Activated CD4-positive, alpha-beta T cell treated with anti-CD3 and anti-CD28 coated beads, Interleukin-2, amount 10 ng/mL, durations not matched to agents 7 days and 5 days (primary cell): ENCODE measurements at regions not wholly inside any gene's neighbourhood (a gene's known extent, or its start where the extent isn't known, plus 50 kb on each side); places are given as distances from the start of the nearest gene placed in this dataset.
"Not testable (repeated sequence)": the region's sequence is repeated elsewhere in the genome, so short reads cannot be mapped to it uniquely, and the experiment has no call there.

ENCODE experiments used
- CTCF ChIA-PET: fragments of 350-600 bp; sonication (Branson Sonifier 250); formaldehyde crosslinking; loops from one replicate; lab custom pipeline; 2021; ENCODE audit warnings: antibody characterized with exemption; lab: Charles Lee
- POLR2A ChIA-PET: fragments of 350-600 bp; sonication (Branson Sonifier 250); formaldehyde crosslinking; loops from one replicate; lab custom pipeline; 2021; ENCODE audit warnings: antibody characterized with exemption; lab: Charles Lee
- DNase-seq: peaks from one replicate; pipeline ENCODE4 v3.0.0-alpha.2; 2020
- H3K27ac Mint-ChIP-seq: one replicate; pipeline ENCODE4 v1.8.0; 2021; ENCODE audit warnings: mild to moderate bottlenecking, moderate library complexity, mixed read lengths
- H3K27me3 Mint-ChIP-seq: one replicate; pipeline ENCODE4 v1.8.0; 2021; ENCODE audit warnings: mixed read lengths
- H3K36me3 Mint-ChIP-seq: one replicate; pipeline ENCODE4 v1.8.0; 2021; ENCODE audit warnings: low read depth, mixed read lengths
- H3K4me1 Mint-ChIP-seq: one replicate; pipeline ENCODE4 v1.8.0; 2021; ENCODE audit warnings: mixed read lengths
- H3K4me3 Mint-ChIP-seq: one replicate; pipeline ENCODE4 v1.8.0; 2021; ENCODE audit warnings: mild to moderate bottlenecking, moderate library complexity, mixed read lengths
- H3K9me3 Mint-ChIP-seq: one replicate; pipeline ENCODE4 v1.8.0; 2021; ENCODE audit warnings: mixed read lengths

DNA sequence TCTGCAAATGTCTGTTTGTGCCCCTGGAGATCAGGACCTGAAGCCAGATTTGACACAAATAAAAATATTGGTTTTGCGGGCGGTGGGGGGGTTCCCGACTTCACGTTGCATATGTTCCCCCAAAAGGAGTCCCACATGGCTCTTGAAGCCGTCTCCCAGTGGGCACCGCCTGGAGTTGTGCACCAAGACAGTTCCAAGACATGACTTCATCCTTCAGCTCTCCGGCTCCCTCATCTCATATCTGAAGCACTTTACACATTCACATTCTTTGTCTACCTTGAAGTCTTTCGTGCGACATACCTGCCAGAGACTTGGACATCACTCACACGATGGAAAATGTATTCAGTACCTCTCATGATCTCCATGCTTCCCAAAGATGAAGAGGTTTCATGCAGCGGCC, 362.8 kb upstream of the FOXK1 start:
- CTCF ChIA-PET, result no interaction called here
- POLR2A ChIA-PET, result no interaction called here
- DNase-seq, result no peak
- Mint-ChIP-seq H3K9me3 (peaks cover 5% of the 10 kb centered on the region), H3K27ac (no peak overlapping the region), H3K36me3 (no peaks in the 10 kb centered on the region), H3K4me1 (no peaks in the 10 kb centered on the region), H3K4me3 (no peak overlapping the region), H3K27me3 (peaks cover 2% of the 10 kb centered on the region)

DNA sequence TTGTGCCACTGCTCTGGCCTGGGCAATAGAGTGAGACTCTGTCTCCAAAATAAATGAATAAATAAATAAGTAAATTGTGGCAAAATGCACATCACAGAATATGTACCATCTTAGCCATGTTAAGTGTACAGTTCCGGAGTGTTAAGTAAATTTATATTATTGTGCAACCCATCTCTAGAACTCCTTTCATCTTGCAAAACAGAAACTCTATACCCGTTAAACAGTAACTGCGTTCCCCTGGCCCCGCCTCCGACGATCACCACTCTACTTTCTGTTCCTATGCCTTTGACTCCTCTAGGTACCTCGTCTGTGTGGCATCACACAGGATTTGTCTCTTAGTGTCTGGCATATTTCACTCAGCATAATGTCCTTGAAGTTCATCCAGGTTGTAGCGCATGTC, 356.4 kb upstream of the FOXK1 start:
- peaks cover 2% of the 10 kb centered on the region for H3K9me3 Mint-ChIP-seq
- no peaks in the 10 kb centered on the region for H3K4me1 Mint-ChIP-seq
- no peak overlapping the region for H3K4me3 Mint-ChIP-seq
- no peaks in the 10 kb centered on the region for H3K36me3 Mint-ChIP-seq
- CTCF ChIA-PET, result no interaction called here
- no peak overlapping the region for H3K27ac Mint-ChIP-seq
- POLR2A ChIA-PET, result no interaction called here
- no peak for DNase-seq
- no peaks in the 10 kb centered on the region for H3K27me3 Mint-ChIP-seq

DNA sequence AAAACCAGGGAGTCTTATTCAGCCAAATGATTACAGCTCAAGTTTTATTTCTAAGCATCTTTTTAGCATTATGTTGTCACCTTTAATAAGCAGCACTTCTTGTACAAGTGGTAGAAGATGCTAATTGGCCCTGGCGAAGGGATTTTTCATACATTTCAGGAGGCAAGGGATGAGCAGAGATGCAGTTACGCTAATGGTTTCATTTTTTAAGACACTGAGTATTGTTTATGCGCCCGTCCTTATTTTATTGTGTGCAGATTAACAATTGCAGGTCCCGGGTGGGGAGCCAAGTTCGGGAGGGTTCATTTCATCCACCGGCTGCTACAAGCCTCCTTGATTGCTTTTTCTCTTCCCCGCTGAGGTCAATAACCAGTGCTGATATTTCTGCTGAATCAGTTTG, 350.4 kb upstream of the FOXK1 start:
- CTCF ChIA-PET, result no interaction called here
- POLR2A ChIA-PET, result no interaction called here
- H3K9me3 Mint-ChIP-seq, result no peaks in the 10 kb centered on the region
- no peaks in the 10 kb centered on the region for H3K27me3 Mint-ChIP-seq
- no peak overlapping the region for H3K27ac Mint-ChIP-seq
- DNase-seq, result no peak
- no peak overlapping the region for H3K4me3 Mint-ChIP-seq
- no peaks in the 10 kb centered on the region for H3K36me3 Mint-ChIP-seq
- H3K4me1 Mint-ChIP-seq, result no peaks in the 10 kb centered on the region

DNA sequence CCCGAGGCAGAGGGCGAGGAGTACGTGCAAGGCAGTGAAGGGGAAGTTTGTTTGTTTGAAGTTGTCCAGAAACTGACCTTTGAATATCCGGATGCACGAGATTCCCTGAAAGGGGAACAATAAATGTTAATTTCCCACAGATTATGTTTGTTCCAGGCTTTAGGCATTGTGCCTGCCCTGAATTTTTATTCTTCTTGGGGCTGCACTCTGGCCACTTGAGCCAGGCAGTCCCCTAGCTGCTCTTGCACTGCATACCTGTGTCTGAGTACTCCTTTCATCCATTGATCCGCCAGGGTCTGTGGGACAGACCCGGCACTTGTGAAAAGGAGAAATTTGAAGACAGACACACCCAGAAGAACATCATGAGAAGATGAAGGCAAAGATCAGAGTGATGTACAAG, 343.5 kb upstream of the FOXK1 start:
- POLR2A ChIA-PET, result no interaction called here
- Mint-ChIP-seq H3K4me1 (no peaks in the 10 kb centered on the region), H3K36me3 (no peaks in the 10 kb centered on the region), H3K27ac (no peak overlapping the region), H3K27me3 (no peaks in the 10 kb centered on the region), H3K9me3 (peaks cover 2% of the 10 kb centered on the region), H3K4me3 (no peak overlapping the region)
- DNase-seq, result no peak
- CTCF ChIA-PET, result no interaction called here

DNA sequence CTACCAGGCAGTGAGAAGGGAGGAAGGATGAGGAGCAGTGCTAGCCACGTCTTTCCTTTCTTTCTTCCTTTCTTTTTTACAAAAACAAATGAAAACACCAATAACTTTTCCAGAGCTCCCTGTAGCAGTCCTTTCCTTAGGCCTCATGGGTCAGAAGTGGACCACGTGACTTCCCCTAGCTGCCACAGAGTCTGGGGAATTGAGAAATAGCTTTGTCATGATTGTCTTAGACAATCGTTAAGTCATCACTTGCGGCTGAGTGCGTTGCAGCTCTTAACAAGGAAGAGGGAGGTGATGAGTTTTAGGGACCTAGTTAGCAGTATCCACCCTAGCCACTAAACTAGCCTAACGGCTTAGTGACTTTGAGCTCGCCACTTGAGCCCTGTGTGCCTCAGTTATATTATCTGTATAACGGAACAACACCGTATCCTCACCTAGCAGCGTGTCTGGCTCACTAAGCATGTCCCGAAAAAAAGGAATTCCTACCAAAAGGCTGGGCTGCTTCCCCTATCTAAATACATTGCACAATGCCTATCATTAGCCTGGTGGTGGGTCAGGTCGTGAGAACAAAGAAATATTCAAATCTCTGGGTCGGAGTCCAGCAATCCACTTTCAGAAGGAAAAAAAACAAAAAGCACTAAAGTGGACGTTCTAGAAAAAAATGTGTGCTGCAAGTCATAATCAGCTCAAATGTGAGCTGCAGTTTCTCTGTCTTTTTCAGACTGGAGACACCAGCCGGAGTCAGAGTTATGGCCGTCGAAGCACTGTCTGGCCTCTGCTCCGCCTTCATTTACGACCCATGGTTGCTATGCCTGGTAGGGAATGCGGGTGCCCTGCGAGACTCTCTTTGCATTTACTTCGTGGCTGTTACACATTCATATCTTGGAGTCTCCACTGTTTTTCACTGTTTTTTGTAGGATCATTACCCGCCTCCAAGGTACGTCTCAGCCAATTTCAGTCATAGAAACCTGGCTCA, 338.5 kb upstream of the FOXK1 start:
- Mint-ChIP-seq H3K4me3 (no peak overlapping the region), H3K36me3 (no peaks in the 10 kb centered on the region), H3K9me3 (peaks cover 14% of the 10 kb centered on the region), H3K27me3 (no peaks in the 10 kb centered on the region), H3K4me1 (no peaks in the 10 kb centered on the region), H3K27ac (no peak overlapping the region)
- DNase-seq, result no peak
- ChIA-PET POLR2A (no interaction called here), CTCF (no interaction called here)

DNA sequence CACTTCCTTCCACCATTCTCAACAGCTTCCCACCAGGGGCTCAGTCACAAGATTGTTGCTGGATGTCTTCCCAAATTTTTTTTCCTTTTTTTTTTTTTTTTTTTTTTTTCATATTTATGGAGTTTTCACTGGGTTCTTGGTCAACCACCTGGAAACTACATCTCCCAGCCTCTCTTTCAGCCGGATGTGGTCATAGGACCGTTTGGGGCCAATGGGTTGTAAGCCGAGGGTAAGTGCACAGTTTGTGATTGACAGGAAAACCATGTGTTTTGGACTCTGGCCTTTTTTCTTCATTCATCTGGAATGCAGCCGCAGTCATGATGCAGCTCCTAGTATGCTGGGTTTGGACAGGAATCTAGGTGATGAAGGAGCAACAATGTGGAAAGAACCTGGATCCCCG, 337.1 kb upstream of the FOXK1 start:
- POLR2A ChIA-PET, result no interaction called here
- no peak overlapping the region for H3K4me3 Mint-ChIP-seq
- no peaks in the 10 kb centered on the region for H3K4me1 Mint-ChIP-seq
- H3K27ac Mint-ChIP-seq, result no peak overlapping the region
- peaks cover 14% of the 10 kb centered on the region for H3K9me3 Mint-ChIP-seq
- H3K36me3 Mint-ChIP-seq, result no peaks in the 10 kb centered on the region
- DNase-seq, result no peak
- CTCF ChIA-PET, result no interaction called here
- no peaks in the 10 kb centered on the region for H3K27me3 Mint-ChIP-seq

DNA sequence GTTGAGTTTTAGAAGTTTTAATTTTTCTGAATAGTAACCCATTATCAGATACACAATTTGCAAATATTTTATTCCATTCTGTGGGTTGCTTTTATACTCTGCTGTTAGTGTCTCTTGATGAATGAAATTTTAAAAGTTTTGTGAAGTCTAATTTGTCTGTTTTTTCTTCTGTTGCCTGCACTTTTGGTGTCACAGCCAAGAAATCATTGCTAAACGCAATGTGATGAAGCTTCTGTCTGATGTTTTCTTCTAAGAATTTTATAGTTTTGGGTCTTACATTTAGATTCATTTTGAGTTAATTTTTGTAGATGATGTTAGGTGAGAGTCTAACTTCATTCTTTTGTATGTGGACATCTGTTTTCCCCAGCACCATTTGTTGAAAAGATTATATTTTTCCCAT, 330.0 kb upstream of the FOXK1 start:
- Mint-ChIP-seq H3K9me3 (peaks cover 14% of the 10 kb centered on the region), H3K4me1 (no peaks in the 10 kb centered on the region), H3K4me3 (no peak overlapping the region), H3K27me3 (no peaks in the 10 kb centered on the region), H3K27ac (no peak overlapping the region), H3K36me3 (no peaks in the 10 kb centered on the region)
- CTCF ChIA-PET, result interaction anchor here (0.7 kb wide), 2 partner anchors 8 to 10 kb away, joined by 3 to 4 read pairs; no protein-coding TSS in a partner anchor
- POLR2A ChIA-PET, result no interaction called here
- DNase-seq, result no peak

DNA sequence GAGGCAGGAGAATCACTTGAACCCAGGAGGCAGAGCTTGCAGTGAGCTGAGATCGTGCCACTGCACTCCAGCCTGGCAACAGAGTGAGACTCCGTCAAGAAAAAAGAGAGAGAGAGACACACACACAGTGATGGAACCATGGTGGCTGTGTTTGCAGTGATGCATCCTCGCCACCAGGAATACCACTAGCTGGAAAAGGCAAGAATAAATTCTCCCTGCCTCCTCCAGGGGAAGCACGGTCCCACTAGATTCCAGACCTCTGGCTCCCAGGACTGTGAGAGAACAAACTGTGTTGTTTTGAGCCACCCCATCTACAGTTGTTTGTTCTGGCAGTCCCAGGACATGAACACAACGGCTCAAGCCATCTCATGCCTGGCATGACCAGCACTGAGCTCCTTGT, 320.3 kb upstream of the FOXK1 start:
- no peak for DNase-seq
- CTCF ChIA-PET, result interaction anchor here (0.9 to 1.1 kb wide), 2 partner anchors 10 to 12 kb away, joined by 3 read pairs; no protein-coding TSS in a partner anchor
- no peaks in the 10 kb centered on the region for H3K36me3 Mint-ChIP-seq
- H3K9me3 Mint-ChIP-seq, result peaks cover 3% of the 10 kb centered on the region
- no peaks in the 10 kb centered on the region for H3K27me3 Mint-ChIP-seq
- H3K27ac Mint-ChIP-seq, result no peak overlapping the region
- H3K4me3 Mint-ChIP-seq, result no peak overlapping the region
- no peaks in the 10 kb centered on the region for H3K4me1 Mint-ChIP-seq
- POLR2A ChIA-PET, result no interaction called here

DNA sequence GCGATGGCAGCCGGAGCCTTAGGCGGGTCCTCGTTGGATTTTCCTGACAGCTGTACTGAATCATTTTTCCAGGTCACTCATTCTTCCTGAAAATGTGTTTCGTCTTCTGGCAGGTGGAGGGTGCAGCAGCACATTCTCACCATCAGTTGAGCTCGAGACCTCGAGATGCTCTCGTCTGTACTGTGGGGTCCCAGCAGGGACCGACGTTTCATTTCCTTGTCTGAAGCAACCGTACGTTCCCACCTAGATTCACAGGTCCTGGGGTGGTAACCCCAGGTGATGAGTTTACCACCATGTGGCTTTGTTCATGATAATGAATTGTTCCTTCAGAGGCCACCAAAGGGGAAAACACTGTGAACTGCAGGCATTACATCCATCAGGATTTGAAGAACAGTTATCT, 298.5 kb upstream of the FOXK1 start:
- Mint-ChIP-seq H3K27me3 (no peaks in the 10 kb centered on the region), H3K4me1 (no peaks in the 10 kb centered on the region), H3K27ac (no peak overlapping the region), H3K36me3 (no peaks in the 10 kb centered on the region), H3K4me3 (no peak overlapping the region), H3K9me3 (peaks cover 5% of the 10 kb centered on the region)
- CTCF ChIA-PET, result no interaction called here
- POLR2A ChIA-PET, result no interaction called here
- no peak for DNase-seq

DNA sequence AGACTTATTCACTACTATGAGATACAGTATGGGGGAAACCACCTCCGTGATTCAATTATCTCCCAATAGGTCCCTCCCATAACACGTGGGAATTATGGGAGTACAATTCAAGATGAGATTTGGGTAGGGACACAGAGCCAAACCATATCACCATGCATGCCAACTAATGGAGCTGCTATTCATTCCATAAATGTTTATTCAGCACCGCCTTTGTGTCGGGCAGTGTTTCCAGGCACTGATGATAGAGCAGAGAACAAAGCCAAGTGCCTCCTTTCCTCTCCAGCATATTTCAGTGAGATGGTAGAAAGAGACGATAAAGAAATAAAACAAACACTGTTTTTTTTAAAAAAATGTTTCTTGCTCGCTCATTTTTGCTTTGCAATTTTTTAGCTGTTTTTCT, 295.9 kb upstream of the FOXK1 start:
- Mint-ChIP-seq H3K4me1 (no peaks in the 10 kb centered on the region), H3K27me3 (no peaks in the 10 kb centered on the region), H3K9me3 (peaks cover 5% of the 10 kb centered on the region), H3K4me3 (no peak overlapping the region), H3K36me3 (no peaks in the 10 kb centered on the region), H3K27ac (no peak overlapping the region)
- no peak for DNase-seq
- CTCF ChIA-PET, result no interaction called here
- POLR2A ChIA-PET, result no interaction called here

DNA sequence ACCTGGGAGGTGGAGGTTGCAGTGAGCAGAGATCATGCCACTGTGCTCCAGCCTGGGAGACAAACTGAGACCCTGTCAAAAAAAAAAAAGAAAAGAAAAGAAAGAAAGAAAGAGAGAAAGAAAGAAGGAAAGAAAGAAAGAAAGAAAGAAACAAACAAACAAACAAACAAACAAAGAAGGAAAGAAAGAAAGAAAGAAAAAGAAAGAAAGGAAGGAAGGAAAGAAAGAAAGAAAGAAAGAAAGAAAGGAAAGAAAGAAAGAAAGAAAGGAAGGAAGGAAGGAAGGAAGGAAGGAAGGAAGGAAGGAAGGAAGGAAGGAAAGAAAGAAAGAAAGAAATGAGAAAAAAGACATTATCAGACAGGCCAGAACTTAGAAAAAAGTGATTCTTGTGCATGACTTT, 291.0 kb upstream of the FOXK1 start:
- POLR2A ChIA-PET, H3K27me3 Mint-ChIP-seq, DNase-seq, H3K4me3 Mint-ChIP-seq, H3K27ac Mint-ChIP-seq, H3K36me3 Mint-ChIP-seq, H3K4me1 Mint-ChIP-seq: not testable (repeated sequence)
- CTCF ChIA-PET, result interaction anchor here (0.9 kb wide), 1 partner anchor 12 kb away, joined by 4 read pairs; no protein-coding TSS in a partner anchor
- peaks cover 12% of the 10 kb centered on the region for H3K9me3 Mint-ChIP-seq

DNA sequence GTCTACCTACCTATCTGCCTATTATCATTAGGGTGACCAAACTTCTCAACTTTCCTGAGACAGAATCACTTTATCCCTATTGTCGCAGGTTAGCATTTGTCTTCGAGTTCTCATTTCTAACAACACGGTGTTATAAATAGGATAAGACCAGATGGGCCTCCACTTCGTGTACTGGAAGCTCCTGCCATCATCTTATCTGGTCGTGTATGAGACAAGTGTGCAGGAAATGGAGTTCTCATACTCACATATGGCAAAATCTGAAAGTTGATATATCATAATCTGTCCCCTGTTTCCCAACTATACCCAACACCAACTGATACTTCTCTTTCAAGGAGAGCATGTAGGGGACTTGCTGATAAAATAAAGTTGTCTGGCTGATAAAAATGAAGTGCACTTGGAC, 287.4 kb upstream of the FOXK1 start:
- ChIA-PET POLR2A (no interaction called here), CTCF (no interaction called here)
- Mint-ChIP-seq H3K27ac (no peak overlapping the region), H3K4me1 (no peaks in the 10 kb centered on the region), H3K36me3 (no peaks in the 10 kb centered on the region), H3K4me3 (no peak overlapping the region), H3K9me3 (peaks cover 12% of the 10 kb centered on the region), H3K27me3 (no peaks in the 10 kb centered on the region)
- DNase-seq, result no peak

DNA sequence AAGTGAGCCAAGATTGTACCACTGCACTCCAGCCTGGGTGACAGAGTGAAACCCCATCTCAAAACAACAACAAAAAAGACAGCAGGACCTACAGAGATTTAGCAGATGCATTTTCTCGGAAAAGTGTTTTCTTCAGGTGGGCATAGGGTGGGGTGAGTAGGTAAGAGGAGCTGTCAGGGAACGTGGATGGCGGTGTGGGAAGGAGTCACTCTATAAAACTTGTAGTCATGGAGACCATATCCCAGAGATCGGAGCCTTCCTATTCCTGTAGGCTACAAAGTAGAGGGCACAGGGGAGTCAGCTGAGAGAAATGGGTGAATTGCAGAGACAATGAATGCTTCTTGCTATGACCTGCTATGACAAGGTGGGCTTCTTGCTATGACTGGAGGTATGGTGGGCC, 283.0 kb upstream of the FOXK1 start:
- peaks cover 21% of the 10 kb centered on the region for H3K9me3 Mint-ChIP-seq
- no peaks in the 10 kb centered on the region for H3K36me3 Mint-ChIP-seq
- ChIA-PET POLR2A (no interaction called here), CTCF (no interaction called here)
- H3K4me3 Mint-ChIP-seq, result no peak overlapping the region
- no peaks in the 10 kb centered on the region for H3K27me3 Mint-ChIP-seq
- no peaks in the 10 kb centered on the region for H3K4me1 Mint-ChIP-seq
- no peak for DNase-seq
- no peak overlapping the region for H3K27ac Mint-ChIP-seq

DNA sequence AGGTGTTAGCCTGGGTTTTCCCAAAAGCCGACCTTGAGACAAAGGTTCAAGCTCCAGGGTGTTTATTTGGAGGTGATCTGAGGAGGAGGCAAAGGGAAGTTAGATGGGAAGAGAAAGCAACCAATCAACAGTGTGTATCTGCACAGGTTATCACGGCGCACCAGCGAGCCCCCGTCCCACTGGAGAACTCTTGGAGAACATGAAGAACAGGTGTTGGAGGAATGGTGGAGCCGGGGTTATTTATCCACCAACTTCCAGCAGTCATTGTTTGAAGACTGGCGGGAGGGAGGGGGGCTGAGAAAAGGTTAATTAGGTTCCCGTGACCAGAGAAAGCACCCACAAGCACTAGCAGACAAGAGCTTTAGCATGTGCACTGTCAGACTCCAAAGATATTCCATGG, 282.5 kb upstream of the FOXK1 start:
- Mint-ChIP-seq H3K4me3 (no peak overlapping the region), H3K36me3 (no peaks in the 10 kb centered on the region), H3K4me1 (no peaks in the 10 kb centered on the region), H3K27ac (no peak overlapping the region), H3K9me3 (peaks cover 21% of the 10 kb centered on the region), H3K27me3 (no peaks in the 10 kb centered on the region)
- ChIA-PET CTCF (no interaction called here), POLR2A (no interaction called here)
- DNase-seq, result no peak
